Upper lobe of right lung (tissue), 1 donor: ENCODE measurements at regions not wholly inside any gene's neighbourhood (a gene's known extent, or its start where the extent isn't known, plus 50 kb on each side); places are given as distances from the start of the nearest gene placed in this dataset.

Experiments used
- ATAC-seq: fragments of 200-7000 bp; cut with Tn5 transposase; one replicate; pipeline ENCODE4 v1.9.1; 2020; ENCODE audit warnings: mild to moderate bottlenecking, moderate library complexity
- DNase-seq: peaks from one replicate; pipeline ENCODE4 v3.0.0-alpha.2; 2020
- H3K27ac ChIP-seq: fragments of 200-600 bp; one replicate; pipeline ENCODE4 v1.8.0; 2022
- H3K27me3 ChIP-seq: fragments of 200-600 bp; one replicate; pipeline ENCODE4 v1.8.0; 2022; ENCODE audit warnings: mild to moderate bottlenecking
- H3K36me3 ChIP-seq: fragments of 200-600 bp; one replicate; pipeline ENCODE4 v1.8.0; 2022
- H3K4me1 ChIP-seq: fragments of 200-600 bp; one replicate; pipeline ENCODE4 v1.8.0; 2022
- H3K4me3 ChIP-seq: fragments of 200-600 bp; one replicate; pipeline ENCODE4 v1.8.0; 2022; ENCODE audit warnings: mild to moderate bottlenecking
- H3K9me3 ChIP-seq: fragments of 200-600 bp; one replicate; pipeline ENCODE4 v1.8.0; 2022
- intact Hi-C: fragments of 100-400 bp; cut with DNase I; formaldehyde crosslinking; loops from one replicate; pipeline ENCODE4 v1.11.0; 2022
- TF ChIP-seq, protein P1 (sequence below): fragments of 200-600 bp; IDR thresholded peaks from one replicate; pipeline ENCODE4 v1.8.0; 2022; ENCODE audit warnings: antibody characterized with exemption
- donor health status: DM: no; HTN: yes; CAD: no; lungs with severe emphysema.

DNA sequence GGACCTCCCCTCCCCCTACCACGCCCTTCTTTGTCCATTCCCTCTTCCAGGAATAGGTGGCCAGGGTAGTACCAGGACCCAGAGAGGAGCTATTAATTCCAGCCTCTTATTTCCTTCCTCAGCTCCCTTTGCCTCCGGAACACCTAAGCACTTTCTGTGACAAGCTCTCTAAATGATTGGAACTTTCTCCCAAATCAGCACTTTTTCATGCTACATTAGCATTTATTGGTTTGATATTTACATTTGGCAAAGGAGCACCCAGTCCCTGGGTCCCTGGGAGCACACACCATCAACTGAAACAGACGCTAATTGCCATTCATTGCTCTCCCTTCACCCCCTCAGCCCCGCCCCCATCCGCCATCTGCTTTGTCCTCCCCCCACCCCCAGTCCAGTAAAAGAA lies 182.0 kb upstream of the BCOR start:
- H3K4me3 ChIP-seq = no peak overlapping the region
- H3K4me1 ChIP-seq = no peaks in the 10 kb centered on the region
- DNase-seq (no peak), ATAC-seq (no peak)
- TF ChIP-seq, protein P1, sequence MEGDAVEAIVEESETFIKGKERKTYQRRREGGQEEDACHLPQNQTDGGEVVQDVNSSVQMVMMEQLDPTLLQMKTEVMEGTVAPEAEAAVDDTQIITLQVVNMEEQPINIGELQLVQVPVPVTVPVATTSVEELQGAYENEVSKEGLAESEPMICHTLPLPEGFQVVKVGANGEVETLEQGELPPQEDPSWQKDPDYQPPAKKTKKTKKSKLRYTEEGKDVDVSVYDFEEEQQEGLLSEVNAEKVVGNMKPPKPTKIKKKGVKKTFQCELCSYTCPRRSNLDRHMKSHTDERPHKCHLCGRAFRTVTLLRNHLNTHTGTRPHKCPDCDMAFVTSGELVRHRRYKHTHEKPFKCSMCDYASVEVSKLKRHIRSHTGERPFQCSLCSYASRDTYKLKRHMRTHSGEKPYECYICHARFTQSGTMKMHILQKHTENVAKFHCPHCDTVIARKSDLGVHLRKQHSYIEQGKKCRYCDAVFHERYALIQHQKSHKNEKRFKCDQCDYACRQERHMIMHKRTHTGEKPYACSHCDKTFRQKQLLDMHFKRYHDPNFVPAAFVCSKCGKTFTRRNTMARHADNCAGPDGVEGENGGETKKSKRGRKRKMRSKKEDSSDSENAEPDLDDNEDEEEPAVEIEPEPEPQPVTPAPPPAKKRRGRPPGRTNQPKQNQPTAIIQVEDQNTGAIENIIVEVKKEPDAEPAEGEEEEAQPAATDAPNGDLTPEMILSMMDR = no peak
- no peaks in the 10 kb centered on the region for H3K9me3 ChIP-seq
- intact Hi-C loops = no loop called here
- H3K27ac ChIP-seq = no peak overlapping the region
- H3K27me3 ChIP-seq = no peaks in the 10 kb centered on the region
- no peaks in the 10 kb centered on the region for H3K36me3 ChIP-seq

DNA sequence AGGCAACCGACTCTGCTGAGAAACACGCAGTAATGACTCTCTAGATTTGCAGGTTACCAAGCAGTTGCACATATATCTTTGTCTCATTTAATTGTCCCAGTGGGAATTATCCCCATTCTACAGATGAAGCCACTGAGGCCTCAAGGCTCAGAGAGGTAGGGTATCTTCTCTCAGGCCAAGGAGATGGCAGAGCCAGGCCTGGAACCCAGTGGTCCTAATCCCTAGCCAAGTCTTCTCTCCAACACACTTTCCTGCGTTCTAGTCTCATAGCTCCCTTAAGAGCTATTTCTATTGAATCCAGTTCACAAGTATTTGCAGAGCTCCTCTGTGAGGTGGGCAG lies 181.3 kb upstream of the BCOR start:
- Histone ChIP-seq H3K4me3 (no peak overlapping the region), H3K27me3 (no peaks in the 10 kb centered on the region), H3K4me1 (no peaks in the 10 kb centered on the region), H3K9me3 (no peaks in the 10 kb centered on the region), H3K27ac (no peak overlapping the region), H3K36me3 (no peaks in the 10 kb centered on the region)
- TF ChIP-seq, protein P1 = no peak
- DNase-seq (no peak), ATAC-seq (no peak)
- intact Hi-C loops = no loop called here

DNA sequence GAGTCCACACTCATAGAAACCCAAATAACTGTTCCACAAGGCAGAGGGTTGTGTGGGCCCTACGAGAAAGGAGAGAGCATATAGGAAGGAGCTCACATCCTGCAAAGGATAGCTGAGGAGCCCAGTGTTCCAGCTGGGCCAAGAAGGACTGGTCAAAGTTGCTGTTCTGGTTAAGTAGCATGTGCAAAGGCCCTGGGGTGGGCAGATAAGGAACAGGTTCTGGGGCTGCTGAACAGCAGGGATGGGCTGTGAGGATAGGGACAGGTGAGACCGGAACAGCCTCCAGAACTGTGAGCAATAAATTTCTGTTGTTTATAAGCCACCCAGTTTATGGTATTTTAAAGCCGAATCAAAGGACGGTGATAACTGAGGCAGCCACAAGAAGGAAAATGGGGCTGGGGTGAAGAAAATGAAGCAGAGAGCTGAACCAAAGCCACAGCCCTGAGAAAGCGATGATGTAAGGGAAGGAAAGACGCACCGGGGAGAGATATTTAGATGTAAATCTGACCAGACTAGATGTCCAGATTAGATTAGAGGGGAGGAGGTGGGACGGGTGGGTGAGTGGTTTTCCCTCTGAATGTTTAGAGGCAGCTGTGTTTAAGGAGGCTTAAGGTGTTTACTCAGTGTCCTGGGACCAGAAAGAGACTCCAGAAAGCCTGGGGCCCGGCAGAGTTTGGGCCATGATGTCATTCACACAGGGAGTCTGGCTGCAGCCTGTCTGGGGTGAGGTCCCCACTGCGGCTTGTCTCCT lies 180.8 kb upstream of the BCOR start:
- DNase-seq (no peak), ATAC-seq (peak; percentile 36)
- H3K27ac ChIP-seq = no peak overlapping the region
- H3K4me1 ChIP-seq = no peaks in the 10 kb centered on the region
- no peaks in the 10 kb centered on the region for H3K36me3 ChIP-seq
- H3K9me3 ChIP-seq = no peaks in the 10 kb centered on the region
- intact Hi-C loops = no loop called here
- H3K27me3 ChIP-seq = no peaks in the 10 kb centered on the region
- no peak overlapping the region for H3K4me3 ChIP-seq
- TF ChIP-seq, protein P1 = no peak

DNA sequence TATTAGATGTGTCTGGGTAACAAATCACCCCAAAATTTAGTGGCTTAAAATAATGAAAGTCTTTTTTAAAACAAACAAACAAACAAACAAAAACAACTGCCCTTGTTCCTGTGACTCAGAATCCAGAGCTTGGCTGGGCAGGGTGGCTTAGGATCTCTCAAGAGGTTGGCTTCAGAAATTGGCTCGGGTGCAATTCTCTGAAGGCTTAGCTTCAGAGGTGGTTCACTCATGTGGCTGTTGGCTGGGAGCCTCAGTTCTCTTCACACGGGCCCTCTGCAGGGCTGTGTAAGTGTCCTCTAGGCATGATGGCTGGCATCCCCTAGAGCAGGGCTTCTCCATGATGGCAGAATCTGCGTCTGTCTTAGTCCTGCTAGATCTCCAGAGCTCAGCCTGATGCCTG lies 179.9 kb upstream of the BCOR start:
- H3K36me3 ChIP-seq = no peaks in the 10 kb centered on the region
- DNase-seq (no peak), ATAC-seq (no peak)
- TF ChIP-seq, protein P1 = no peak
- no peaks in the 10 kb centered on the region for H3K9me3 ChIP-seq
- H3K4me1 ChIP-seq = no peaks in the 10 kb centered on the region
- H3K4me3 ChIP-seq = no peak overlapping the region
- H3K27ac ChIP-seq = no peak overlapping the region
- intact Hi-C loops = no loop called here
- H3K27me3 ChIP-seq = no peaks in the 10 kb centered on the region

DNA sequence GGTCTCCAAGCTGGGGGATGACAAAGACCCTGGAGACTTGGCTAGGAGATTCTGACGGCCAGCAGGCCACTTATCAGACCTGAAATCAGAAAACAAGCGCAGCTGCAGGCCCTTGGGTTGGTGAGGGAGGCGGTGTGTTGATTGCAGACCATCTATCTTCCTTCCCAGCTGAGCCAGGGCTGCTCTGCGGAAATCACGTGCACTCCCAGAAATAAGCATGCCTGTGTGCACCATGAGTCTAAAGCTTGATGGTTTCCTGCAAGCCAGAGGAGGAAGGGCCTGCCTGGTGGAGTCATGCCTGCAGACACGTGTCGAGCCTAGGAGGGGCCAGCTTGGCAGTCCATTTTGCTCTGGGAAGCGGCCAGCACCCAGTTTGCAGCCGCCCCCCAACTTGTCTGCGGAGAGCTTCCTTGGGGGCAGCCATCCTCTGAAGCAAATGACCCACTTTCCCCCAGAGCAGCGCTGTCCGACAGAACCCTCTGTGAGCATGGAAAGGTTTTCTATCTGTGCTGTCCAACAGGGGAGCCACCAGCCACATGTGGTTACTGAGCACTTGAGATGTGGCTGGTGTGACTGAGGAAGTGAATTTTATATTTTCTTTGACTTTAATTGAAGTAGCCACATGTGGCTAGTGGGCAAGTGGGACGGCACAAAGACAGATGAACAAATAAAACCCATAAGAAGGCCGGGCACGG lies 175.7 kb upstream of the BCOR start:
- ATAC-seq (peak; percentile 81), DNase-seq (peak; percentile 60)
- no peaks in the 10 kb centered on the region for H3K27me3 ChIP-seq
- no peaks in the 10 kb centered on the region for H3K9me3 ChIP-seq
- intact Hi-C loops = no loop called here
- TF ChIP-seq, protein P1 = no peak
- H3K4me3 ChIP-seq = no peak overlapping the region
- no peaks in the 10 kb centered on the region for H3K36me3 ChIP-seq
- H3K4me1 ChIP-seq = no peaks in the 10 kb centered on the region
- no peak overlapping the region for H3K27ac ChIP-seq
